GM12892 (cell line): ENCODE measurements at regions not wholly inside any gene's neighbourhood (a gene's known extent, or its start where the extent isn't known, plus 50 kb on each side); places are given as distances from the start of the nearest gene placed in this dataset.

ENCODE experiments used
- POLR2A ChIP-seq: IDR thresholded peaks from 2 replicates; pipeline ENCODE4 v1.6.1; 2011; ENCODE audit warnings: low read depth, low read length, control low read depth
- TAF1 ChIP-seq: IDR thresholded peaks from 2 replicates; pipeline ENCODE4 v1.6.1; 2011; ENCODE audit warnings: low read depth, mild to moderate bottlenecking, control low read depth, low read length, borderline replicate concordance

DNA sequence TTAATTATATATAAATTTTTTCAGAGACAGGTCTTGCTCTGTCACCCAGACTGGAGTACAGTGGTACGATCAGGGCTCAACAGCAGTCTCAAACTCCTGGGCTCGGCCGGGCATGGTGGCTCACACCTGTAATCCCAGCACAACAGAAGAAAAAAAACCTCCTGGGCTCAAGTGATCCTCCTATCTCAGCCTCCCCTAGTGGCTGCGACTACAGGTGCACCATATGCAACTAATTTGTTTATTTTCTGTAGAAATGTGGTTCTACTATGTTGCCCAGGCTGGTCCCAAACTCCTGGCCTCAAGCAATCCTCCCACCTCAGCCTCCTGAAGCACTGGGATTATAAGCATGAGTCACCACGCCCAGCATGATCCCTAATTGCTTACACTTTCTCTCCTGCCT is 56.1 kb upstream of the SLC35C1 start:
- no peak for TF ChIP-seq POLR2A
- no peak for TF ChIP-seq TAF1
